AG09309 (cell line): ENCODE measurements at regions not wholly inside any gene's neighbourhood (a gene's known extent, or its start where the extent isn't known, plus 50 kb on each side); places are given as distances from the start of the nearest gene placed in this dataset.

Source experiments
- DNase-seq: peaks from one replicate; pipeline ENCODE4 v3.0.0-alpha.2; 2010; ENCODE audit warnings: low read depth
- H3K4me3 ChIP-seq: 2 replicates; pipeline ENCODE4 v1.5.1; 2011; ENCODE audit warnings: mild to moderate bottlenecking, low read depth, low read length, moderate library complexity; ENCODE audit not compliant: control insufficient read depth
- CTCF ChIP-seq: IDR thresholded peaks from 2 replicates; pipeline ENCODE4 v1.5.1; 2011; ENCODE audit warnings: mild to moderate bottlenecking, low read depth, low read length, inconsistent platforms; ENCODE audit not compliant: insufficient read depth, control insufficient read depth; ENCODE audit errors: missing control alignments

- TF ChIP-seq CTCF: no peak
- no peak overlapping the region for H3K4me3 ChIP-seq
- no peak for DNase-seq
These were observed 1463.5 kb upstream of the MIR17HG start for GRCh38 chr13:89883893-89884448.

GRCh38 chr13:89890806-89891205 lies 1456.7 kb upstream of the MIR17HG start:
- no peak for TF ChIP-seq CTCF
- DNase-seq: no peak
- no peak overlapping the region for H3K4me3 ChIP-seq

GRCh38 chr13:89891416-89891815 lies 1456.1 kb upstream of the MIR17HG start:
- no peak for TF ChIP-seq CTCF
- H3K4me3 ChIP-seq: no peak overlapping the region
- no peak for DNase-seq

GRCh38 chr13:89897681-89898080 lies 1449.8 kb upstream of the MIR17HG start:
- H3K4me3 ChIP-seq: no peak overlapping the region
- TF ChIP-seq CTCF: no peak
- DNase-seq: no peak

GRCh38 chr13:89899302-89900103 lies 1448.0 kb upstream of the MIR17HG start:
- TF ChIP-seq CTCF: no peak
- no peak overlapping the region for H3K4me3 ChIP-seq
- DNase-seq: no peak

- no peak for TF ChIP-seq CTCF
- no peak overlapping the region for H3K4me3 ChIP-seq
- DNase-seq: no peak
These were observed 1447.3 kb upstream of the MIR17HG start for GRCh38 chr13:89900104-89900765.
